DLD1 (cell line): ENCODE measurements at regions not wholly inside any gene's neighbourhood (a gene's known extent, or its start where the extent isn't known, plus 50 kb on each side); places are given as distances from the start of the nearest gene placed in this dataset.
"Not testable (repeated sequence)": the region's sequence is repeated elsewhere in the genome, so short reads cannot be mapped to it uniquely, and the experiment has no call there.

ENCODE experiments used
- in situ Hi-C: cut with HindIII; loops from 2 replicates; pipeline ENCODE4 v1.10.0; 2017; ENCODE audit warnings: low sequenced_read_pairs

- in situ Hi-C loops = no loop called here
Measured at GRCh38 chr15:29518442-29518841, 248.8 kb upstream of the NSMCE3 start.

DNA sequence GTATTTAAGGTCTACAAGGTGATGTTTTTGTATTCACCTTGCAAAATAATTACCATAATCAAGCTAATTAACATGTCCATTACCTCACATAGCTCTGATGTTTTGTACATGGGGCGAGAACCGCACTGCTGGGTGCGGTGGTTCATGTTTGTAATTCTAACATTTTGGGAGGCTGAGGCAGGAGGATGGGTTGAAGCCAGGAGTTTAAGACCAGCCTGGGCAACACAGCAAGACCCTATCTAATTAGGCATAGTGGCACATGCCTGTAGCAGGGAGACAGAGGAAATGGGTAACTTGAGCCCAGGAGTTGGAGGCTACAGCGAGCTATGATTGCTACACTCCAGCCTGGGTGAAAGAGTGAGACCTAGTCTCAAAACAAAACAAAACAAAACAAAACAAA is 248.2 kb upstream of the NSMCE3 start:
- in situ Hi-C loops = no loop called here

GRCh38 chr15:29516929-29517328 is 247.3 kb upstream of the NSMCE3 start:
- in situ Hi-C loops = no loop called here

DNA sequence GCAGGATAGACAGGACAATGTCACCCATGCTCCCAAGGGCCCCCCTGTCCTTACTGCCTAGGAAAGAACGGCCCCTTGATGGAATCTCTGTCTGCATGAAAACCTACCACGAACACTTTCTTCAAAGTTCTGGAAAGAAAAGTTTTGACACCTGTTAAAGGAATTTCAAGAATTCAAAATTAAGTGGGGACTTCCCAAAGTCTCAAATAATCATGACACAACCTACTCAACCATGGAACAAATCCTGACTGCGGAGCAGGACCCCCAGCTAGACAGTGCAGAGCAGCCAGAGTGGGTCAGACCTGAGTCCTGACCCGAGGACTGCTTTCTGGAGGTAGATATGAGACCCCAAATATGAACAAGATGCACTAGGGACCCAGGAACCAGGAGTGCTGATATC is 245.3 kb upstream of the NSMCE3 start:
- in situ Hi-C loops = no loop called here

DNA sequence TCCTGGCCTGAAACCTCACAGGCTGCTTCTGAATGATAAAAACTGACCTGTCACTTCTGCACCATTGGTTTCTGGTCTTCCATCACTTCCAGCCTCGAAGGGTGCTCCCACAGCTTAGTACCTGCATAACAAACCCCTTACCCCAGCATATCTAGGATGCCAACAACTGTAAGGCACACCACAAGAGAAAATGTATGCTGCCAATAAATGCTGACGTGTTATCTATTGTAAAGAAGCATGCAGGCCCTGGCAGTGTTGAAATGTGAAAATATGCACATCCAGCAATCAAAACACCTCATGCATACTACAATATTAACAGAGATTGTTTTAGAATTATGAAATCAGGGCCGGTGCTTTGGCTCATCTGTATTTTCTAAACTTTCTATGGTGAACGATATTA is 242.0 kb upstream of the NSMCE3 start:
- in situ Hi-C loops = no loop called here

- in situ Hi-C loops = not testable (repeated sequence)
Measured at GRCh38 chr15:29505535-29505934, 235.9 kb upstream of the NSMCE3 start.

DNA sequence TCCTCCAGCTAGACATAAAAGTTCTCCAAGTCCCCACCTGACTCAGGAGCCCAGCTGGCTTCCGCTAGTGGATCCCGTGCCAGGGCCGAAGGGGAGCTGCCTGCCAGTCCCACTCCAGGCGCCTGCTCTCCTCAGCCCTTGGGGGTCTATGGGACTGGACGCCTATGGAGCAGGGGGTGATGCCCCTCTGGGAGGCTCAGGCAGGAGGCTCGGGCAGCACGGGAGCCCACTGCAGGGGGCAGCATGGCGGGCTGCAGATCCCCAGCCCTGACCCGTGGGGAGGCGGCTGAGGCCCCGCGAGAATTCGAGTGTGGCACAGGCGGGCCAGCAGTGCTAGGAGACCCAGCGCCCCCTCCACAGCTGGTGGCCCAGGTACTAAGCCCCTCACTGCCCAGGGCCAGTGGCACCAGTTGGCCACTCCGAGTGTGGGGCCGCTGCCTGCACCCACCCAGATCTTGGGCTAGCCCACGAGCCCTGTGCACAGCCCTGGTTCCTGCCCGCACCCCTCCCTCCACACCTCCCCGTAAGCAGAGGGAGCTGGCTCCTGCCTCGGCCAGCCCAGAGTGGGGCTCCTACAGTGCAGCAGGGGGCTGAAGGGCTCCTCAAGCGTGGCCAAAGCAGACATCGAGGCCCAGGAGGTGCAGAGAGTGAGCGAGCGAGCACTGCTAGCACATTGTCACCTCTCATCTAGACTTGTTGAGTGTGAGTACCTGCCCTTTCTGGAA is 221.3 kb upstream of the NSMCE3 start:
- in situ Hi-C loops = no loop called here

- in situ Hi-C loops = no loop called here
Measured at GRCh38 chr15:29480949-29481348, 211.3 kb upstream of the NSMCE3 start.

- in situ Hi-C loops = no loop called here
Measured at GRCh38 chr15:29480278-29480677, 210.7 kb upstream of the NSMCE3 start.

DNA sequence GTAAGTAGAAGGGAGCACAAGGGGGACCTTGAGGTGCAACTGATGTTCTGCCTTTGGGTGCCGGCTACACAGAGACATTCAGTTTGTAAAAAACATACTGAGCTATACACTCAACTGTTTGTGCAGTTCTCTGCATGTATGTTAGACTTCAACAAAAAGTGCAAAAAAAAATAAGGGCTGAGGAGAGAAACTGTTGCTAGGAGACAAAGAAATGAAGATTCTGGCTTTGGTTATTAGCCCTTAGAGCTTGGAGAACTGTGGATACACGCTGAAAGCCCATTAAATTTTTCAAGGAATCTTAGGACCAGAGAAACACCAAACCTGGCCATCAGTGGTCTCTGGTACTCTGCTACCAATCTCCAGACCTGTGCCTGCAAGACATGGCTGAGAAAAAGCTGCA is 207.6 kb upstream of the NSMCE3 start:
- in situ Hi-C loops = no loop called here

- in situ Hi-C loops = no loop called here
Measured at GRCh38 chr15:29476503-29477080, 207.0 kb upstream of the NSMCE3 start.

GRCh38 chr15:29475096-29475495 is 205.5 kb upstream of the NSMCE3 start:
- in situ Hi-C loops = no loop called here

DNA sequence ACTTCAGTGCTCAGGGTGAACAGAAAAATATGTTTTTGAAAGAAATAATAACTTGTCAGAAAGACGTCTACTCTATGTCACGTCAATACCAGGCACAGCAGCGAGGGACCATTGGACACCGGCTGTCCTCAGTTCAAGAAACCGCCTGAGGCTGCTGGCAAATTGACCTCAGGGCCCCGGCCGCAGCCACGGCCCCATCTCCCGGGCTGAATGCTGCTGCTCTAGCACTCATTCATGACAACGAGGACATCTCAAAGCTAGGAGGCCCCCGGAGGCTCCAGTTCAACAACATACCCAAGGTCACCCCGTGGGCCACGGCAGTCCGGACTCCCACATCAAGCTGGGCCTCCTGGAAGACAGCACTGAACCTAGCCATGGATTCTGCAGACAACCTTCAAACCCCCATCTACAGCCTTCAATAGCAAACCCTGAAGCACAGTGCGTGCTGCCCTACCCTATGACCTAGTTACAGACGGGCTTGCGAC is 204.0 kb upstream of the NSMCE3 start:
- in situ Hi-C loops = no loop called here

DNA sequence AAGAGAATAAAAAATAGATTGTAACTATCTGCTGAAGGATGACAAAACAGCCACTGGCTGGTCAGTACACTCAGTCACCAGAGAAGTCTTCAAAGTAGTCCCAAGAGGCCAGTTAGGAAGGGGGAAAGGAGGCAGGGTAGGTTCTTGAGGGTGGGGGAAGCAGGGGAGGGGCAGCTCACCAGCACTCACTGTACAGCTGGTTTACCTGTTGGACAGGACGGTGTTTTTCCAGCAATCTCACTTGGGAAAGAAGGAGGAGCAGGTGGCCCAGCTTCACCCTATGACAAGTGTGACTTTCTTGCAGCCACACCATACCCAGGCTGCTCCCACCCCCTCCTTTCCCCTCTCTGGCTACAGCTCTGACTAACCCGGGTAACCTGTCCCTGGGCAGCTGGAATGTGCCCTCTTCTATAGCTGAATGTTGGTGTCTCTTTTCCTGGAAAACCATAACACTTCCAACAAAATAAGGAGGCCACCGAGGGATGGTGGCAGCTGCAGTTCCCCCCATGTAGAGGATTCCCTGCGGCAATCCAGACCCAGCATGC is 203.4 kb upstream of the NSMCE3 start:
- in situ Hi-C loops = no loop called here

DNA sequence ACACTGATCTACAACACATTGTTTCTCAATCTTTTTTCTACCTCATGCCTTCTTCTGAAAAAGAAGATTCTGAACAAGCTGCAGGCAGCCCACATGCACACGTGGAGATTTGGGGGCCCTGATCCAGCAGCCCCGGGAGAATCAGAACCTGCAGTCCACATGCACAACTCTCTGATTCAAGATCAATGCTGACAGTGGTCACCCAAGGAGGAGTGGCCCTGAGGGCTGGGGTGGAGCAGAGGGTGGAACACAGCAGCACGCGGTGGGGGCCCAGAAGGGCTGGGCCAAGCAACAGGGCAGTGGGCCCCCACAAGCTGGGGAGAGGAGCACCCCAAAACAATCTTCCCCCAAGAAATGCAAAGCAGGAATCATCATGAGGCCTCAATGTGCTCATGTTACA is 202.1 kb upstream of the NSMCE3 start:
- in situ Hi-C loops = no loop called here

DNA sequence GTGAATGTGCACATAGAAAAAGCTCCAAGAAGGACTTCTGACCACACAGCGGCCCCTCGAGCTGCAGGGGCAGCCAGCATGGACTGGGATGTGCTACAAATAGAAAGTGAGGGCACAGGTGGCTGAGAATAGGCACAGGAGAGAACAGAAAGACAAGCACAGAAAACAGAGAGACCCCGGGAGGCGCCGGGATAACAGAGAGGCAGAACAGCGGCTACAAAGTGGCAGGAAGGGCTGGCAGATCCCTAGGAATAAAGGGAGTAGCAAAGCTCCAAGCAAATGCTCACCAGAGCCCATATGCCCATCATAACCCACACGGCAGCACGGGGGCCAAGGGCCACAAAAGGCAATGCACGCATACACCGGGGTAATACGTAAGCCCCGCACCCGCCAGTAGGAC is 201.7 kb upstream of the NSMCE3 start:
- in situ Hi-C loops = no loop called here

DNA sequence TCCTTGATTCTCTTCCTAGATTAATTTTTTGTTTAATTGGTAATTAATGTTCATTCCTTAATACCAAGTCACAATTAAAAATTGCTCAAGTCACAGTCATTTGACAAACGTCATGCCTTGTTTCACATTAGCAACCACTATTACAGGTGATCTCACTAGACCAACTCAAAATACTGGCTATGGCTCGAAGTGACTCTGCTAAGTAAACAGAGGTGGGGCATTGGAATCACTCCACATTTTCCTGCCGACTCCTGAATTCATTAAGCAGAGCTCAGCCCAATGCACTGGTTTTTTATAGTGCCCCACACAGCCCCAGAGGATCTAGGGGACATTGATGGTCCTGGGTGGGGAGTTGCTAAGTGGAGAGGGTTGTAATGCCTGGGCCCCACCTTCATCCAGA is 201.2 kb upstream of the NSMCE3 start:
- in situ Hi-C loops = no loop called here

DNA sequence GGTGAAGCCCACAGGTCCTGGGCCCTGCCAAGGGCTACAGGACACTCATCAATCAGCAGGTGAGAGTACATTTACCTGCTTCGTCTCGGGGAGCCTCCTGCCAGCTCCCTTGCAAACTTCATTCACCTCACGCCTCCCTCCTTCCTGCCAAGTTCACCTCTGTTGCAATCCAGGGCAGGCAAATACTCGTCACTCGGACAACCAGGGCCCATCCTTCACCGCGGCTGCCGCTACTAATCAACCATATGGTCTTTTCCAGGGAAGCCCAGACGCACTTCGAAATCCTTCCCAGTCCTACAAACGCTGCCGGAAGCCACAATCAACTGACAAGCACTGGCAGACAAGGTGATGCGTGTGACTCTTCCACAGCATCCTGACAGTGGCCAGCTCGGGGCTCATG is 200.7 kb upstream of the NSMCE3 start:
- in situ Hi-C loops = no loop called here

DNA sequence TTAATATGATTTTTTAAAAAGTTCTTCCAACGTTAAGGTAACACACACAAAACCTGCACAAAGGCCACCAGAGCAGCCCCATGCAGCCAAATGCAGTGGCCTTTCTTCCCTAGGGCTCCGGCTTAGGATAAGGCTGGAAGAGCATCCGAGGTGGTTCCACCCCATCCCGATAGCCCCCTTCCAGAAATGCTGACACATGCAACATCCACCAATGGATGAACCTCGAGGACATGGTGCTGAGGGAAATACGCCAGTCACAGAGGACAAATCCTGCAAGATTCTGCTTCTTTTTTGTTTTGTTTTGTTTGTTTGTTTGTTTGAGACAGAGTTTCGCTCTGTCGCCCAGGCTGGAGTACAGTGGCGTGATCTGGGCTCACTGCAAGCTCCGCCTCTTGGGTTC is 199.3 kb upstream of the NSMCE3 start:
- in situ Hi-C loops = no loop called here

GRCh38 chr15:29467091-29467490 is 197.5 kb upstream of the NSMCE3 start:
- in situ Hi-C loops = no loop called here

DNA sequence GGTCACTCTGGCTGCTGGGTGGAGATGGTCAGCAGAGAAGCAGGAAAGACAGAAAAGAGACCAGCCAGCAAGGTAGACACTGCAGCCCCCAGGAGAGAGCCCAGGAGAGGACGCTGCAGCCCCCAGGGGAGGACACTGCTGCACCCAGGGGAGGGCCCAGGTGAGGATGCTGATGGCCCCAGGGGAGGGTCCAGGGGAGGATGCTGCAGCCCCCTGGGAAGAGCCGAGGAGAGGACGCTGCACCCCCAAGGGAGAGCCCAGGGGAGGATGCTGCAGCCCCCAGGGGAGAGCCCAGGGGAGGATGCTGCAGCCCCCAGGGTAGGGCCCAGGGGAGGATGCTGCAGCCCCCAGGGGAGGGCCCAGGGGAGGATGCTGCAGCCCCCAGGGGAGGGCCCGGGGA is 196.7 kb upstream of the NSMCE3 start:
- in situ Hi-C loops = no loop called here

- in situ Hi-C loops = no loop called here
Measured at GRCh38 chr15:29465816-29466215, 196.2 kb upstream of the NSMCE3 start.

DNA sequence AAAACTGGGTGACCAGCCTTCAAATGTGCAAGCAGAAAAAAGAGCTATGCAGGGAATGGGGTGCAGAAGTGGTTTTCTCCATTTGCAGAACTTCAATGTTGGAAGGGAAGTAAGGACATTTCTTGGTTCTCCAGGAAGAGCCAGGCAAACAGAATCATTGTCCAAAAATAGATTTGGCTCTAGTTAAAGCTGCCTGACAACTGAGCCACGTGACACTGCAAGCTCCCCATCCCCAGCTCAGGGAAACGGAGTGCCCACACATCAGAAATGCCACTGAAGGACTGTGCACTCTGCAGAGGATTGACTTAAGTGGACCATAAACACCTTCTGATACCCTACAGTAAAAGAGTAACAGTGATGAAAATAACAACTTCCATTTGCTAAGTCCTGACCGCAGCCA is 195.6 kb upstream of the NSMCE3 start:
- in situ Hi-C loops = no loop called here
